HG02938 (cell line): ENCODE measurements at regions not wholly inside any gene's neighbourhood (a gene's known extent, or its start where the extent isn't known, plus 50 kb on each side); places are given as distances from the start of the nearest gene placed in this dataset.

Experiments
- ATAC-seq: cut with Tn5 transposase; IDR thresholded peaks from one replicate; pipeline ENCODE4 v1.9.1; 2021; ENCODE audit warnings: mild to moderate bottlenecking, moderate library complexity; ENCODE audit not compliant: unreplicated experiment

DNA sequence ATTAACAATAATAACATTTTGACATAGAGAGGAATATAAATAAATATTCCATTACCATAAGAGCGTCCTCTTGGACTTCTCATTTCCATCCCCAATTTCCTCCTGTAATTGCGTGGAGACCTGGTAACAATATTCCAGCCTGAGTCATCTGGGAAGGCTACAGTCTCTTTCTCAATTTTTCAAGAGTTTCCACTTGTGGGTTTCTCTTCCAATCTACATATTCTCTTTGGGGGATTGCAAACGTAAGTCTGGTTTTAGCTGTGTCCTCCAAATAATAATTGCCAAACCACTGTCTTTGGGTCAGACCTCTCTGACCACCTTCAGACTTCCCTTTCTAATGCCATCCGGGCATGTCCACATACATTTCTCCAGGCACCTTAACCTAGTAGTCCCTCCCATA, 124.5 kb upstream of the USP24 start:
- no peak for ATAC-seq

DNA sequence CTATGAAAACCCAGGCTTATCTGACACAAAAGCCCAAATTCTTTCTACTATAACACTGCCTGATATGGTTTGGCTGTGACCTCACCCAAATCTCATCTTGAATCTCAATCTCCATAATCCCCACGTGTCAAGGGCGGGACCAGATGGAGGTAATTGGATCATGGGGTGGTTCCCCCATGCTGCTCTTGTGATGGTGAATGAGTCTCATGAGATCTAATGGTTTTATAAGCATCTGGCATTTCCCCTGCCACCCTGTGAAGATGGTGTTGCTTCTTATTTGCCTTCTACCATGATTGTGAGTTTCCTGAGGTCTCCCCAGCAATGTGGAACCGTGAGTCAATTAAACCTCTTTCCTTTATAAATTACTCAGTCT, 123.3 kb upstream of the USP24 start:
- ATAC-seq, result peak; percentile 19

DNA sequence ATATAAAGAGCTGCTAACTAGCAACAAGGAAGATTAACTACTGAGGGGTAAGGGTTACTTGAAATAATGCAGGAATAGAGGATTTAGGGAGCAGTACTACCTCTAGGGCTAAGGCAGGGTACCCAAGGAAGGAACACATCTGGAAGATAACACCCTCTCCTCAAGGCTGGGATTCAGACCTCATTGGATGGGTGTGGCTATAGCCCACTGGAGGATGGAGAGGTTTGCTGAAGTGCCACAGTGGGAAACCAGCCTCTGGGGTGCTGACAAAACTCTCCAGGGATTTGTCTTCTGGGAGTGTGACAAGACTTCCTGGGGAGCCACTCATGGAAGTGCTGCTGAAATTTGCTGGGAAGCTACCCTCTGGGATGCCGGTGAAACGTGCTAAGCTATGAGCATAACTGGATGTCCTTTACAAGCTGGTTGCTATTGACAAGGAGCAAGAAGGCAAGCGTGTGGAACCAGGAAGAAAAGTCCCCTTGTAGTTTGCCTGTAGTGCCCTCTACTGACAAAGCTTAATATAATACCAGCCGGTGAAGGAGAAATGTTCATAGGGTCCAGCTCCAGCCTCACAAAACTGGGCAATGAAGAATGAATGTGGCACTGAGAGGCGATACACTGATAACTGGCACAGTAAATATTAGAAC, 122.8 kb upstream of the USP24 start:
- ATAC-seq, result peak; percentile 82

DNA sequence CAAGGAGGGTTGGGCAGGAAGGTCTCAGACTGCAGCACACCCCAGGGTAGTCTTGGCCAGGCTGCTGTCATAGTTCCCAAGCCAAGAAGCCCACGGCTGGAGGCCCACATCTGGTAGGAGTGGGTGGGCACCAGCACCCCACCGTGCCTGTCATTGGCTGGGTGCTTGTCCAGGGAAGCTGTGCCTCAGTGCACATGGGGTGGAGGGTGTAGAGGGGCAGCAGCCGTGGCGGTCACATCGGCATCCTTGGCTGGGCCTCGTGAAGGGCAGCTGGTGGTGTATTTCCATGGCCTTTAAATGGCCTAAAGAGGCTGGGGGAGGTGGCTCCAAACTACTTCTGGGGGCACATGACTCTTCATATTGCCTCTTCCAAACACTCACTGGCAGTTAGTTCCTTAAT, 119.6 kb upstream of the USP24 start:
- no peak for ATAC-seq

DNA sequence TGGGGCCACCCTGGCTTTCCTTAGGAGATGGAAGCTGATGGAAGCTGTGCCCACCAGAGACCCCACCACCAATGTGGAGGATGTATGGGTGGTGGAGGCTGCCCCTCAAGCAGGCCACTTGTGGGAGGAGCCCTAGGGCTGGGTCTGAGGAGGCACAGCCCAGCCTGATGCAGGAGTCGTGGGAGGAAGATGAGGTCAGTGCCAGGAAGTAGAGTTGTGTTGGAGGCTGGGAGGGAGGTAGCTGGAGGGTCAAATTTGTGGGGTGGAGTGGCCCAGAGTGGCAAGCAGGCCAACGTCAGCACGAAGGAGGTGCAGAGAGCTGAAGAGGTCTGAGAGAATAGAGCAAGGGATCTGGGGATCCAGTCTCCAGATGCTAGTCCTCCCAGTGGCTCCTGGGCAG, 119.0 kb upstream of the USP24 start:
- no peak for ATAC-seq

DNA sequence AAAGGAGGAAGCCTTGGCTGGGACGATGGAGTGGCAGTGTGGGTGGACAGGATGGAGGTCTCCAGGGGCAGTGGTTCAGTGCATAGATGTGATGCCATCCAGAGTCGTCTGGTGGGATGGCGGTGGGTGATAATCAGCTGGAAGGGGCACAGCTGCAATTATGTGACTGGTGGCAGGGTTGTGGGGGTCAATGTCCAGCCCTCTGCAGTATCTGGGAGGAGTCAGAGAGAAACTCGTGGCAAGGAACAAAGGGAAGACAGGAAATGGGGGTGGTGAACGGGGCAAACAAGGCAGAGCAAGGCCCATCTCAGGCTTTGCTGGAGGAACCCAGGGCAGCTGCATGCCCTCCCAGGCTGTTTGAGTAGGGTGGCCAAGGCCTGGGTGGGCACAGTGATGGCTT, 118.3 kb upstream of the USP24 start:
- ATAC-seq, result no peak

DNA sequence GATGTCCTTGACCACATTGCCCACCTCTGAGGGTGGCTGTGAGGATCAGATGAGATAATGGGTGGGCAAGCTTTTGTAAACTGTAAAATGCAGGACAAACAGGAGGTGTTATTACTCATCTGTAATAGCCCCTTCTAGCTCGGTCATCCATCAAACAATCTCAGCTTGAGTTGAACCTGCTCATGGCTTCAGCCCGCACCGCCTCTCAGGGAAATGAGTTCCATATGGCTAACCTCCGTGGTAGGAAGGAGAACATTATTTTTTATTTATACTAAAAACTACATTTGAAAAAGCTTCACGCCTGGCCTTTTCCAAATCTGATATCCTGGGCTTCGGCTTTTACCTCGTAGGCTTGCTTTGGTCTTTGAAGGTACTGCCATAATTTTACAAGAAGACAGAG, 116.2 kb upstream of the USP24 start:
- ATAC-seq, result no peak

DNA sequence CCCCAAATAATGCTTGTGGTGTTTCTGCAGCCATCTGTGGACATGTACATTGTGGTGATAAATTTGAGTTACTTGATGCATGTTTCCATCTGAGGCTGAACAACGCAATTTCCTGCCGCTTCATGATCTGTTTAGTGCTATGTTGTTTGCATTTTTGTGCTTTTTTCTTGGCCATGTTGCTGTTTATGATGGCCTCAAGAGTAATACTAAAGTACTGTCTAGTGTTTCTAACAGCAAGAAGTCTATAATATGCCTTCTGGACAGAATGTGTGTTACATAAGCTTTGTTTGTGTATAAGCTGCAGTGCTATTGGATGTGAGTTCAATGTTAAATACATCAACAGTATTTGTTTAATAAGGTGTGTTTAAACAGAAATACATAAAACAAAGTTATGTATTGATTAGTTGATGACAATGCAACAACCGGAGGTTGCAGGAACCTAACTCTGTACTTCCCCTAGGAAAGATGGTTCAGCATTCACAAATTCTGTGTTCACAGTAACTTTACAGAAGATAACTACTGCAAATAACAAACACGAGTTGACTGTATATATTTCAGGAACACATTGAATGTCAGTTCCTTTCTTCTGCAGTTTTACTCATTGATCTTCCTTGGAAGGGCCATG, 114.8 kb upstream of the USP24 start:
- no peak for ATAC-seq

DNA sequence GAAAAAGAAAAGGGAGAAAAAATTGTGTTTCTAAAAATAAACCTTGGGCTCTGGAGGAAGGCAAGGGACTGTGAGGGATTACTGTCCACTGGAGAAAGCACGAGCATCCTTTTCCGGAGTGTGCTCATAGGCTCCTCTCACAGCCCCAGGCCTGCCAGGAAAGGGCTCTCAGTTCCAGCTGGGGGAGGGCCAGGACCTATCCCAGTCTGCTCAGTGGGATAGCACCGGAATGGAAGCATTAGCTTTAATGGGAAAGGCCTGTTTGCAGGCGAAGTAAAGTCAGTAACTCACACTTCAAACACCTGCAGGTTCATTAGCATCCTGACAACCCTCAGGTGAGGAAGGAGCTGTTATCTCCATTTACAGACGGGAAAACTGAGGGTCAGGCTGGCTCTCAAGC, 113.9 kb upstream of the USP24 start:
- no peak for ATAC-seq

DNA sequence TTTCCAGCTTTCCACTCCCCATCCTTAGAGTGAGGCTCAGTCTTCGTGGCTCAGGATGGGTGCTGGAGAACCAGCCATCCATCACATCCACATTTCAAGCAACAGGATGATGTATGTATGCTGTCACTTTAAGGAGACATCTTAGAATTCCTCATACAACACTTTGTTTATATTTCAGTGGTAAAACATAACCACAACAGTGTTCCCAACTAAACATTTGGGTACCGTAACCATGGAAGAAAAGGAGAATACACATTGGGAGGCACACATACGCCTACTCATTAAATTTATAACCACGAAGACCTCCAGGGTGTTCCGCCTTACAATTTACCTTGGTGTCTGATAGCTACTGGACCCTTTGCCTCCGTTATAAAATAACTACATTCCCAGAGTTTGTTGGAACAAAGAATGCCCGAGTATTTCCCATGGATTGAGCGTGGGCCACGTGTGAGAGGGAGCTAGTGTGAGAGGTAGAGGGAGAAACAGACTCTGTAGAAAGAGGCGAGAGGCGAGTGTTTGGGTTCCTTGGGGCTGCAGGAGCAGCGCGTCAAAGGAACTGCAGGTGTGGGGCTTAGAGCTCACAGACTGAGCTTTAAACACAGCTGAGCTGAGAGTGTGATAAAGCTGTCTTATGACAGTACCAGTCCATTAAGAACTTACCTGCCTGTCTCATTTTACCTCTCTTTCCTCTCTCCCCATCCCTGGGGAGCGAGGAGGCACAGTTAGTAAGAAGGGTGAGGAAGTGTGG, 111.5 kb upstream of the USP24 start:
- ATAC-seq, result no peak

DNA sequence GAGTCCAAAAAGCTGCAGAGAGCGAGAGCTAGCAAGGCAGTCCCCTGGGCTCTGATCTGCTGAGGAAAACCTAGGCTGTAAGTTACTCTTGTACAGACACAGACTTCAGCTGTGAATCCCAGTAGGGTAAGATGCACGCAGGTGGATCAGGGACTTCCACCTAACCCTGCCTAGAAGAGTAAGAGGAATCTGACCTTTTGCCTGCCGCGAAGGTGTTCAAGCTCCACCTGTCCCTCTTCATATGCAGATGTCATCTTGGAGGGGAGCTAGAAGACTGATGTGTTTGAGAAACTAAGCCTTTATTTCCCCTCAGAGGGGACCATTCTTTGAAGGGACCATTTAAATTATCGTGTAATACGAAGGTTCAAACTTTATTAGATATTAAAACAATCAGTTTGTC, 108.6 kb upstream of the USP24 start:
- no peak for ATAC-seq

DNA sequence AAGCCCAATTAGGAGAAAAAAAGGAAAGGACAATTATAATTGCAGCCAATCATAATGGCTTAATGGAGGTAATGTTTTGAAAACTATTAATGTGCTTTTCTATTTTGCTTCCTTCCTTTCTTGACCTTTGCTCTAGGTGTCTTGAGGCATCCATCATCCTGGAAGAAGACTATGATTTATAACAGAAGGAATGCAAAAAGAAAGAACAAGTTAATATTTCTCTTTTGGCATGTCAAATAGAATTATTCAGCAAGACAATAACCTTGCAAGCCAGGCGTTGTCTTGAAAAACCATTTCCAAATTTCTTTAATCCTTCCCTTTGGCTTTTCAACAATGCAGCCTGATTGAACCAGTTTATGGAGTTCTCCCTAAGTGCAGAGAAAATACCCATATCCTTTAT, 107.7 kb upstream of the USP24 start:
- ATAC-seq, result no peak

DNA sequence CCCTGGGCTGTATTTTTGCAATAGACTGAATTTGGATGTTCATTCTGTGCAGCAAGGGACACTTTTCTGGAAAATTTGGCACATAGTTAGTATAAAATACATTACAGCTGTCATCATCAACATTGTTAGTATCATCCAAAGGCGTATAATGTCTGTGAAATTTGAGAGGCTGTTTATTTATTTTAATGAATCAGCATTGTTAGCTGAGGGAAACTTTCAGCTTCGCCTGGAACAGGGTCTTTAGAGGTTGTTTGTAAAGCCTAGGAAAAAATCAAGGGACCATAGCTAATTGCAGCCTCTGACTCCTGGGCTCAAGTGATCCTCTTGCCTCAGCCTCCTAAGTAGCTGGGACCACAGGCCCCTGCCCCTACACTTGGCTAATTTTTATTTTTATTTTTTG, 106.8 kb upstream of the USP24 start:
- no peak for ATAC-seq

DNA sequence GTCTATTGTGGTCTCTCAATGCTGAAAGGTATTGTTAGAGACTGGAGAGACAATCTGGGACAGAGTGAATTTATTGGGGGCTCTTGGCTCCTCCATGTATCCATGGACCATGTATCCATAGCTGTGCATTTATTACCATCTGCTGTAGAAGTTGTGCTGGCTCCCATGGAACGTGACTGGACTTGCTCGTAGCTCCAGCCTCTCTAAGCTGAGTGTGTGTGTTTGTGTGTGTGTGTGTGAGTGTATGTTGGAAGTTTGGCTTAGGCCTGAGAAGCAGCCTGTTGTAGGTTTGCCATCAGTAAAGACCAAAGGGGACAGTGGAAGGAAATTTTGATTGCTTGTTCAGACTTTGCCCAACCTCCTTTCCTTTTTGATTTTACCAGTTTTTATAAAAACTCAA, 105.7 kb upstream of the USP24 start:
- ATAC-seq, result no peak

DNA sequence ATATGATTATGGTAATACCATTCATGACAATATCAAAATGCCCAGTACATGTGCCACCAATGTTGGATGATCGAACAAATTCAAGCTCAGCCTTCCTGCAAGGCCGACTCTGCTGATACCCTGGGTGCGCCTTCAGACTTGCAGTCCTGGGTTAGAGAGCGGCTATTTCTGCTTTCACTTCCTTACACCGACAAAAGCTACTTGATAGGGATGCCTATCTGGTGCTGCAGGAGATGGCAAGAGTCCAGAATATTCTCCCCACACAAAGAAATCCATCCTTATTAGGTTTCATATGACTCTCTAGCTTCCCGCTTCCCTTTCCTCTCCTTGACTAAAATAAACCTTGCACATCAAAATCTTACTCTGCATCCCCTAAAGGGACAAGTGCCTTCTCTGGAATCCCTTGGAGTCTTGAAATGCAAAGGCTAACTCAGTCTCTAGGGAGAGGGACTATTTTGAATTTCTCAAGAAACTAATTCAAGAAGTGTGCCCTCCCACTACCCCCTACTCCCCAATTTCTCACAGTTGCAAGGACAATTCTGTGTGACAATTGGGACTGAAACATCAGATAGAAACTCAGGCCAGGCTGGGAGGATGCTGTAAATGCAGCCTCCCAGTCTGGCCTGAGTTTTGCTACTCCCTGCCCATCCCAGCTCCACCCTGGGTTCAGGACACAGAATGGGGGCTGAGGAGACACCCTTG, 103.1 kb upstream of the USP24 start:
- ATAC-seq, result no peak

DNA sequence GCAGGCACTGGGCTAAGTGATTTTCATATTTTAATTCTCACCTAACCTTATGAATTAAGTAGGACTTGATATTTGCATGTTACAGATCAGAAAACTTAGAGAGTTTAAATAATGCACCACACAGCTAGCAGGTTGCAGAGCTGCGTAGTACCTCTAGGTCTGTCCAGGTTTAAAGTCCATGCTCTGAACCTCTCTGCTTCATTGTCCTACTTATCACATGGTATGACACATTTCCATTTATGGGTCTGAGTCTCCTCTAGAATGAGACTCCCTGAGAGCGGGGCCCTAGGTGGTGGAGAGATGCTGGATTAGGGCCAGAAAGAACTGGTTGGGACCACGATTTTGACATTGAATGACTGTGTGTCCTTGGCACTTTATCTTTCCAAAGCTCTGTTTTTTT, 102.5 kb upstream of the USP24 start:
- ATAC-seq, result no peak

DNA sequence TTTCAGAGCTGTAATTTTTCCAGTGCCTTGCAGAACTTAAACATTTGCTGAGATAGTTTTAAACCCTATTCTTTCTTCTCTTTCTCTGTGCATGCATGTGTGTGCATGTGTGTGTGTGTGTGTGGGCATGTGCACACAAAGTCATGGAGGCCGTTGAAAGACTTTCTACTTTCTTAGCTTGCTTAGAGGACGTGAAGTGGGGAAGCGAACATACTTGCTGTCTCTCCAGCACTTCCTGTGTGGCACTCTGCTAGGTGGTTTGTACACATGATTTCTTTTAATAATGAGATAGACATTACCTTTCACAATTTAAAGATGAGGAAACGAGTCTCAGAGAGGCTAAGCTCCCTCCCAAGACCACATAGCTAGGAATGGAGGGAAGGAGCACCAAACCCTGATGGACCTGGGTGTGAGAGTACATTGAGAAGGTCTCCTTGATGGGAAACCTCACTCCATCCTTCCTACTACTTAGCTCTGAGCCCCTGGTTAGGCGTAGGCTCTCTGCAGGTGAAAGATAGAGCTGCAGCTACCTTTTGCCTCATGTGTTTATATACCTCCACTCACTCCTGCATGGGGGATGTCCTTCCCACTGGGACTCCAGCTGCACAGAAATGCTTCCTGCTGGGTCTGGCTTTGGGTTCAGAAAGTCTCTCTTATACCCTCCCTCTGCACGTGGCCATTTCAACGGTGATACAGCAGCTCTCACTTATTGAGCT, 101.9 kb upstream of the USP24 start:
- ATAC-seq, result no peak

DNA sequence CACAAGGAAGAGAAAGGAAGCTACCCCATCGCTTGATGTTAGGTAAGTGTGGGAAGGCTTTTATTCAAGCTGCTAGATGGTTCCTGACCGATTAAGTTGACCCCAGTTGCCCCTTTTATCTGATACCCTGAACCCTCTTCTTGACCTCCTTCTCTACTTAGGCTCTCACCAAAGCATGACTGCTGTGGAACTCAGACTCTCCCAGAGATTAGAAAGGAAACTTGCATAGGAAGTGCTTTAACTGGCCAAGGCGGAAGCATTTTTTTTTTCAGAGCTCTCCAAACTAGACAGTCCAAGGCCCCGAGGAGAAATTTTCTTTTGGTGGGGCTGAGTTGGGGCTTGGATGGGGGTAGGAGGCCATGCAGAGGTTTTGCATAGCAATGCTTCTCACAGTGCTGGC, 101.3 kb upstream of the USP24 start:
- no peak for ATAC-seq

DNA sequence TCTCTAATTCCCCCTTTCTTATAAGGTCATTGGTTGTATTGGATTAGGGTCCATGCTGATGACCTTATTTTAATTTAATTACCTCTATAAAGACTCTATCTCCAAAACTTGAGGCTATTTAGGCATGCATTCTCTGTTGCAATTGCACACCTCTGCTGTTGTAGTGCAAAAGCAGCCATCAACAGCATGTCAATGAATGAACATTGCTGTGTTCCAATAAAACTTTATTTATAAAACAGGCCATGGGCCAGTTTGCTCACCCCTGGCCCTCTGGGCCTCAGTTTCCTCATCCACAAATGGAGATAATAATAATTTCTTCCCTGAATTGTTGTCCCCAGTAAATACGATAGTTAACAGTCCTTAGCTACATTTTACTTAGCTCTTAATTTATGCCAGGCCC, 100.4 kb upstream of the USP24 start:
- no peak for ATAC-seq

DNA sequence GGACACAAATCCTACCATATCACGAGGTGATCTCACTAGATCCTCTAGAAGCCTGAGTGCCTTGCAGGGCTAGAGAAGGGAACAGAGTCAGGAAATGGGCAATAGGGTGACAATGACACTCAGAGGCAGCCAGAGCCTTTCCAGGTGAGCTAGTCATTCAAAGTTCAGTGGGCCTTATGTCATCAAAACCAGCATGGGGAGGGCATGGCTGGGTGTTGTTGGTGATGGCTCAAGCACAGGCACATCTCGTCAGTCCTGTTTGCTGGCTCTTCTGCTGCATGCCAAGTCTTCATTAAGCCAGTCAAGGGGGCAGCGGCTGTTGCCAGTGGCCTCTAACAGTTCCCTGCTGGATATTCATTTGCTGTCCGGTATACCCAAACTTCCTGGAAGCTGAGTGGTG, 99.6 kb upstream of the USP24 start:
- ATAC-seq, result no peak

DNA sequence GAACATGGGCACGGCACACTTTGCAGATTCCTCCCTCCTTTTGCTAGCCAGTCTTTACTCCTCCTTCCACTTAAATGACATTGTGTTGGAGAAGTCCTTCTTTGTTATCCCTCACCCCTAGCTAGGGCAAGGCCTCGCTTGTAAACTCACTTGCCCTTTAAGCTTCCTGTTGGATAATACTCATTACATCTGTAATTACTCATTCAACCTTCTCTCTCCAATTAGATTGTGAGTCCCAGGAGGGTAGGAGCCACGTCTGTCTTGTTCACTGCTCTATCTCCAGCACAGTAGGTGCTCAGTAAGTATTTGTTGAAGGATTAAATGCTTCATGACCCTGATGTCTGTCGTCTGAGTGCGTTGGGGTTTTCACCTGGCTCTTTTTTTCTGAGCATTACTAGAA, 98.7 kb upstream of the USP24 start:
- ATAC-seq, result no peak
